Mesothelial cell of epicardium (in vitro differentiated cells): ENCODE measurements at regions not wholly inside any gene's neighbourhood (a gene's known extent, or its start where the extent isn't known, plus 50 kb on each side); places are given as distances from the start of the nearest gene placed in this dataset.

Experiments used
- DNase-seq, 2 experiments: peaks; one replicate each; pipeline ENCODE4 v3.0.0; 2021; ENCODE audit warnings: low spot score in 2 of 2; ENCODE audit not compliant: unreplicated experiment in 2 of 2
- H3K27ac Mint-ChIP-seq: 2 replicates; pipeline ENCODE4 v1.8.0; 2021; ENCODE audit warnings: mixed read lengths
- H3K27me3 Mint-ChIP-seq: 2 replicates; pipeline ENCODE4 v1.8.0; 2021; ENCODE audit warnings: low read depth, mixed read lengths
- H3K36me3 Mint-ChIP-seq: 2 replicates; pipeline ENCODE4 v1.8.0; 2021; ENCODE audit warnings: mixed read lengths
- H3K4me1 Mint-ChIP-seq: 2 replicates; pipeline ENCODE4 v1.8.0; 2021; ENCODE audit warnings: mixed read lengths
- H3K4me3 Mint-ChIP-seq: 2 replicates; pipeline ENCODE4 v1.8.0; 2021; ENCODE audit warnings: mild to moderate bottlenecking, moderate library complexity, mixed read lengths
- H3K9me3 Mint-ChIP-seq: 2 replicates; pipeline ENCODE4 v1.8.0; 2021; ENCODE audit warnings: mixed read lengths
- TF ChIP-seq, protein P1 (sequence below): fragments of 200-600 bp; sonication (generic); IDR thresholded peaks from one replicate; pipeline ENCODE4 v1.5.0; 2021; ENCODE audit warnings: antibody characterized with exemption; ENCODE audit not compliant: unreplicated experiment

GRCh38 chr2:191617575-191617974 lies 60.4 kb upstream of the NABP1 start:
- H3K36me3 Mint-ChIP-seq: no peaks in the 10 kb centered on the region
- no peaks in the 10 kb centered on the region for H3K27me3 Mint-ChIP-seq
- DNase-seq: no peak
- H3K9me3 Mint-ChIP-seq: no peaks in the 10 kb centered on the region
- H3K4me3 Mint-ChIP-seq: no peak overlapping the region
- no peak overlapping the region for H3K27ac Mint-ChIP-seq
- TF ChIP-seq, protein P1, sequence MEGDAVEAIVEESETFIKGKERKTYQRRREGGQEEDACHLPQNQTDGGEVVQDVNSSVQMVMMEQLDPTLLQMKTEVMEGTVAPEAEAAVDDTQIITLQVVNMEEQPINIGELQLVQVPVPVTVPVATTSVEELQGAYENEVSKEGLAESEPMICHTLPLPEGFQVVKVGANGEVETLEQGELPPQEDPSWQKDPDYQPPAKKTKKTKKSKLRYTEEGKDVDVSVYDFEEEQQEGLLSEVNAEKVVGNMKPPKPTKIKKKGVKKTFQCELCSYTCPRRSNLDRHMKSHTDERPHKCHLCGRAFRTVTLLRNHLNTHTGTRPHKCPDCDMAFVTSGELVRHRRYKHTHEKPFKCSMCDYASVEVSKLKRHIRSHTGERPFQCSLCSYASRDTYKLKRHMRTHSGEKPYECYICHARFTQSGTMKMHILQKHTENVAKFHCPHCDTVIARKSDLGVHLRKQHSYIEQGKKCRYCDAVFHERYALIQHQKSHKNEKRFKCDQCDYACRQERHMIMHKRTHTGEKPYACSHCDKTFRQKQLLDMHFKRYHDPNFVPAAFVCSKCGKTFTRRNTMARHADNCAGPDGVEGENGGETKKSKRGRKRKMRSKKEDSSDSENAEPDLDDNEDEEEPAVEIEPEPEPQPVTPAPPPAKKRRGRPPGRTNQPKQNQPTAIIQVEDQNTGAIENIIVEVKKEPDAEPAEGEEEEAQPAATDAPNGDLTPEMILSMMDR: no peak
- H3K4me1 Mint-ChIP-seq: peaks cover 3% of the 10 kb centered on the region

DNA sequence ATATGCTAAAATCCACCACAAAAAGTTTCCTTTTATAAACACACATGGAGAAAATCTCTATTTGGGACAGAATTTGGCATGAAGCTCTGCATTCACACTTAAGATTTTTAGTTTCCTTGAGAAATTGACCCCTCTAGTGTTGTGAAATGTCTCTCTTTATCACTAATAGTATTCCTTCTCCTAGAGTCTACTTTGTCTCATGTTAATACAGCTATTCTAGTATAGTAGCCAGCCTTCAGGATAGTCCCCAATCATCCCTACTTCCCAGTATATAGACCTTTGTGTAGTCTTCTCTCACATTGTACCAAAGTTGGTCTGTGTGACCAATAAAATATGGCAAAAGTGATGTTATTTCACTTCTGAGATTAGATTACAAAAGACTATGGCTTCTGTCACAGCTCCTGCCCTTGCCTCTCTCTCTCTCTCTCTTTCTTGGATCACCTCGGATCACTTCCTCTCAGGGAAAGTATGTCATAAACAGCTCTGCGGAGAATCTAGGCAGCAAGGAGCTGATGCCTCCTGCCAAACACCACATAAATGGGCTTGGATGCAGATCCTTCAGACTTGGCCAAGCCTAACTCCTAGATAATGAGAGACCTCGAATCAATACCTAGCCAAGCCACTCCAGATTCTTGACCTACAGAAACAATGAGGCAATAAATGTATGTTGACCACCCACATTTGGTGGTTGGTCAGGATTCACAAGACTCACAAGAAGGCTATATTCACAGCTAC lies 59.7 kb upstream of the NABP1 start:
- Mint-ChIP-seq H3K9me3 (no peaks in the 10 kb centered on the region), H3K27me3 (no peaks in the 10 kb centered on the region), H3K4me3 (no peak overlapping the region), H3K4me1 (peaks cover 9% of the 10 kb centered on the region), H3K27ac (no peak overlapping the region), H3K36me3 (no peaks in the 10 kb centered on the region)
- no peak for DNase-seq
- TF ChIP-seq, protein P1: no peak

DNA sequence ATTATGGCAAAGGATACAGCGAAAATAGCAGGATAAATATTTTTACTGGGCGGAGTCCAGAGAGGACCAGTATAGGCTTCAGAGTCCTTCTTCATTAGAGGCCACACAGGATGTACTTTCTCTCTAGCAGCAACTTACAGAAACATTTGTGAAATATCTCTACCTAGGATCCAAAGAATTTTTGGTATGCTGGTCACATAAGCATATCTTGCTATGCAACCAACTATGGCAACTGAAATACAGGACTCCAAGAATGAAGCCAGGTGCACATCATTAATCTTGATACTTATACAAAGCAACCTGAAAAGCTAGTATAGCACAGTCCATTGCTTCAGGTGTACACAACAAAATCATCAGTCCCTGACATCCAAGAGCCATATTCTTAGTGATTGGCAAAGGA lies 59.1 kb upstream of the NABP1 start:
- no peak for DNase-seq
- H3K27me3 Mint-ChIP-seq: no peaks in the 10 kb centered on the region
- no peak overlapping the region for H3K4me3 Mint-ChIP-seq
- TF ChIP-seq, protein P1: no peak
- no peaks in the 10 kb centered on the region for H3K36me3 Mint-ChIP-seq
- H3K9me3 Mint-ChIP-seq: no peaks in the 10 kb centered on the region
- no peak overlapping the region for H3K27ac Mint-ChIP-seq
- H3K4me1 Mint-ChIP-seq: peaks cover 13% of the 10 kb centered on the region

DNA sequence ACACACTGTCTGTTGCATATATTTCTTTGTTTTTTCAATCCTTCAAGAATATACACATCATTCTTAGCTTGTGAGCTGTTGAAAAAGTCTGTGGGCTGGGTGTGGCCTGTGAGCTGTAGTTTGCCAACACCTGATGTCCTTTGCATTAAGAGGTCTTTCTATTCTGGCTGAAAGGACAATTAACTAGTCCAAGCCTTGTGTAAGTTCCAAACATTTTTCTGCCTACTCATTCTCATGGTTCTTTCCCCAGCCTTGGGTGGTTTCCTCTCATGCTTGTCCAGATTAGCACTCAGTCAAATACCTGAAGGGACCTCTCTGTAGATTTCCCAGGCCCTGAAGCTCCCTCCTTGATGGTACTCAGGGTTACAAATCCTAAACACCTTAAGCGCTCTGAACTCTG lies 57.8 kb upstream of the NABP1 start:
- peaks cover 19% of the 10 kb centered on the region for H3K4me1 Mint-ChIP-seq
- H3K27ac Mint-ChIP-seq: no peak overlapping the region
- no peaks in the 10 kb centered on the region for H3K9me3 Mint-ChIP-seq
- TF ChIP-seq, protein P1: no peak
- no peaks in the 10 kb centered on the region for H3K27me3 Mint-ChIP-seq
- DNase-seq: no peak
- no peak overlapping the region for H3K4me3 Mint-ChIP-seq
- H3K36me3 Mint-ChIP-seq: no peaks in the 10 kb centered on the region

- Mint-ChIP-seq H3K4me3 (no peak overlapping the region), H3K9me3 (no peaks in the 10 kb centered on the region), H3K27me3 (no peaks in the 10 kb centered on the region), H3K4me1 (peaks cover 19% of the 10 kb centered on the region), H3K36me3 (no peaks in the 10 kb centered on the region), H3K27ac (no peak overlapping the region)
- TF ChIP-seq, protein P1: no peak
- no peak for DNase-seq
These were observed 55.3 kb upstream of the NABP1 start for GRCh38 chr2:191622374-191623320.
